K562 (cell line): ENCODE measurements at regions not wholly inside any gene's neighbourhood (a gene's known extent, or its start where the extent isn't known, plus 50 kb on each side); places are given as distances from the start of the nearest gene placed in this dataset.

ENCODE experiments used
- ATAC-seq: fragments of 200-7000 bp; cut with Tn5 transposase; 3 replicates; pipeline ENCODE4 v1.9.1; 2020; ENCODE audit warnings: moderate library complexity
- BruUV-seq: library from RNA; stranded (reverse); fragments of 400-500 nt; replicated peaks from 2 replicates; lab custom pipeline; 2021; lab: Mats Ljungman, UMichigan
- CTCF ChIA-PET: fragments of 300-600 bp; formaldehyde crosslinking; extraction: SDS; loops from one replicate; lab custom pipeline; 2021; ENCODE audit warnings: low intra/inter-chr PET ratio; lab: Yijun Ruan, JAX
- POLR2A ChIA-PET: fragments of 300-600, 350-650 bp; sonication (Branson Sonifier 250); formaldehyde crosslinking; extraction: SDS; loops from one replicate; lab custom pipeline; 2021; ENCODE audit warnings: antibody characterized with exemption, inconsistent platforms; lab: Yijun Ruan, JAX
- DNase-seq, 4 experiments: peaks; one replicate each; pipeline versions ENCODE4 v3.0.0 to v3.0.0-alpha.2; 2011 to 2018; ENCODE audit warnings: low spot score in 3 of 4, mixed read lengths in 3 of 4; ENCODE audit errors: extremely low read depth in 1 of 4
- FAIRE-seq: peaks from 2 replicates; lab custom pipeline; 2011; peaks lifted over from hg19 to GRCh38; lab: Jason Lieb, UNC
- H2AFZ ChIP-seq: 2 replicates; pipeline ENCODE4 v1.6.0; 2011; ENCODE audit warnings: low read depth, low read length, control low read depth, inconsistent platforms
- H3K27ac ChIP-seq: fragments of 200-600 bp; 3 replicates; pipeline ENCODE4 v1.8.0; 2011; ENCODE audit warnings: low read depth, mild to moderate bottlenecking, control low read depth, inconsistent platforms, low read length, moderate library complexity, mixed read lengths; ENCODE audit errors: extremely low read depth
- H3K27me3 ChIP-seq, 2 experiments: fragments of 300-600 bp in 1 of 2; 2 replicates in 1 of 2; 3 replicates in 1 of 2; pipeline versions ENCODE4 v1.6.0 to v1.8.0; 2011; ENCODE audit warnings: inconsistent platforms in 2 of 2, low read length in 2 of 2, mild to moderate bottlenecking in 1 of 2, mixed read lengths in 1 of 2, moderate library complexity in 1 of 2; ENCODE audit not compliant: control insufficient read depth in 2 of 2, insufficient read depth in 2 of 2
- H3K36me3 ChIP-seq: fragments of 300-600 bp; 3 replicates; pipeline ENCODE4 v1.8.0; 2011; ENCODE audit warnings: mild to moderate bottlenecking, low read length, inconsistent platforms; ENCODE audit not compliant: control insufficient read depth, insufficient read depth
- H3K4me1 ChIP-seq, 2 experiments: fragments of 200-600 bp in 1 of 2; replicated peaks in 1 of 2; 2 replicates in 1 of 2; 3 replicates in 1 of 2; pipeline versions ENCODE4 v1.5.1 to v1.8.0; 2011; ENCODE audit warnings: inconsistent platforms in 2 of 2, low read length in 2 of 2, mild to moderate bottlenecking in 1 of 2, mixed read lengths in 1 of 2, moderate library complexity in 1 of 2; ENCODE audit not compliant: control insufficient read depth in 2 of 2, insufficient read depth in 2 of 2
- H3K4me2 ChIP-seq: 2 replicates; pipeline ENCODE4 v1.6.1; 2011; ENCODE audit warnings: low read length, control low read depth, inconsistent platforms, mixed read lengths; ENCODE audit not compliant: insufficient read depth
- H3K4me3 ChIP-seq: fragments of 200-600 bp; sonication (generic), shearing (Covaris generic); 2 replicates; pipeline ENCODE4 v1.5.1; 2016; ENCODE audit warnings: control low read depth, inconsistent platforms
- H3K79me2 ChIP-seq: fragments of 200-600 bp; 3 replicates; pipeline ENCODE4 v1.8.0; 2011; ENCODE audit warnings: low read length, inconsistent platforms; ENCODE audit not compliant: control insufficient read depth, insufficient read depth
- H3K9ac ChIP-seq, 2 experiments: 2 replicates each; pipeline versions ENCODE4 v1.6.0 to v1.6.1; 2011; ENCODE audit warnings: low read depth in 2 of 2, low read length in 2 of 2, control low read depth in 1 of 2, inconsistent platforms in 1 of 2, mild to moderate bottlenecking in 1 of 2, mixed read lengths in 1 of 2; ENCODE audit not compliant: insufficient read depth in 1 of 2
- H3K9me1 ChIP-seq: one replicate; pipeline ENCODE4 v1.6.0; 2011; ENCODE audit warnings: inconsistent platforms, mild to moderate bottlenecking, low read length, moderate library complexity; ENCODE audit not compliant: control insufficient read depth, insufficient read depth
- H3K9me3 ChIP-seq: replicated peaks from 2 replicates; pipeline ENCODE4 v1.5.1; 2011; ENCODE audit warnings: low read depth, low read length, inconsistent platforms; ENCODE audit not compliant: control insufficient read depth, insufficient read depth
- H4K20me1 ChIP-seq: replicated peaks from 2 replicates; pipeline ENCODE4 v1.6.1; 2011; ENCODE audit warnings: low read length, inconsistent platforms, mixed read lengths; ENCODE audit not compliant: control insufficient read depth, insufficient read depth
- GATAD2A ChIP-seq: fragments of 450-650 bp; IDR thresholded peaks from 2 replicates; pipeline ENCODE4 v1.6.1; 2017
- HNRNPUL1 ChIP-seq: fragments of 200-400 bp; formaldehyde crosslinking; IDR thresholded peaks from 2 replicates; pipeline ENCODE4 v1.6.1; 2017; ENCODE audit warnings: low read length
- LEF1 ChIP-seq: fragments of 450-650 bp; IDR thresholded peaks from 2 replicates; pipeline ENCODE4 v1.6.1; 2016; ENCODE audit warnings: mild to moderate bottlenecking
- MEIS2 ChIP-seq: fragments of 450-650 bp; IDR thresholded peaks from 2 replicates; pipeline ENCODE4 v1.6.1; 2014; ENCODE audit warnings: mild to moderate bottlenecking; ENCODE audit not compliant: partially characterized antibody
- RBM25 ChIP-seq: fragments of 200-400 bp; formaldehyde crosslinking; IDR thresholded peaks from 2 replicates; pipeline ENCODE4 v1.6.1; 2018; ENCODE audit warnings: low read length, low read depth, moderate library complexity; ENCODE audit not compliant: severe bottlenecking
- STAT5A ChIP-seq: IDR thresholded peaks from 2 replicates; pipeline ENCODE4 v1.6.1; 2012; ENCODE audit warnings: low read length, inconsistent platforms, borderline replicate concordance
- ZC3H11A ChIP-seq: IDR thresholded peaks from 2 replicates; pipeline ENCODE4 v1.6.1; 2012; ENCODE audit warnings: low read depth, low read length, improper control_type of control experiment
- ZEB2 ChIP-seq: fragments of 450-650 bp; IDR thresholded peaks from 2 replicates; pipeline ENCODE4 v1.6.1; 2016
- ZNF174 ChIP-seq: fragments of 250-450 bp; sonication (Bioruptor Pico); IDR thresholded peaks from 2 replicates; pipeline ENCODE4 v1.4.0; 2020; ENCODE audit warnings: mild to moderate bottlenecking
- ZNF431 ChIP-seq: sonication (generic); formaldehyde crosslinking; IDR thresholded peaks from 2 replicates; pipeline ENCODE4 v1.8.0; 2022; ENCODE audit warnings: mild to moderate bottlenecking, missing genetic modification reagents
- in situ Hi-C: fragments of 300-500 bp; cut with MboI; formaldehyde crosslinking; loops from 4 replicates; pipeline ENCODE4 v1.15.0; 2018; ENCODE audit warnings: inconsistent platforms, mixed read lengths
- intact Hi-C: fragments of 100-400 bp; cut with micrococcal nuclease; formaldehyde crosslinking; loops from 2 replicates; pipeline ENCODE4 v1.14.2; 2022
- TF ChIP-seq, protein P1 (sequence below): sonication (generic); formaldehyde crosslinking; IDR thresholded peaks from 2 replicates; pipeline ENCODE4 v1.8.0; 2022; ENCODE audit warnings: missing genetic modification reagents, mild to moderate bottlenecking, moderate library complexity, borderline replicate concordance
- TF ChIP-seq, protein P2 (sequence below): fragments of 250-450 bp; sonication (Bioruptor Pico); IDR thresholded peaks from 2 replicates; pipeline ENCODE4 v1.5.0; 2020; ENCODE audit warnings: mild to moderate bottlenecking, borderline replicate concordance

DNA sequence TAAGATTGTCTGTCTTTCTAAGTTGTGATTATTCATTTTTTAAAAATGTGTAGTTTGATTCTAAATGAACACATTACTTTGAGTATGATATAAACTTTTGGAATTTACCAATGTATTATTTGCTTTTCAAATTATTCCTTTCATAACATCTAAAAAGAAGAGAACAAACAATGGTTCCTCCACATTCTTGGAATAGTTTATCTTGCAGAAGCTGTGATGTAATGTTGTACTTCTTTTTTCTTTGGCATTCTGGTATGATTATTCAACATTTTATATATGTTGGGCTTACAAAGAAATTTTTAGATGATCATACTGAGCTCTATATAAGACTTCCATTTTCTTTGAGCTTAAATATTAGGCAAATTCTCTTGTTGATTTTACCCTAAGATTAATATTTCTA, 419.2 kb downstream of the DIPK2A start (continued):
- TF ChIP-seq ZEB2 (no peak), ZNF431 (no peak), GATAD2A (no peak)

DNA sequence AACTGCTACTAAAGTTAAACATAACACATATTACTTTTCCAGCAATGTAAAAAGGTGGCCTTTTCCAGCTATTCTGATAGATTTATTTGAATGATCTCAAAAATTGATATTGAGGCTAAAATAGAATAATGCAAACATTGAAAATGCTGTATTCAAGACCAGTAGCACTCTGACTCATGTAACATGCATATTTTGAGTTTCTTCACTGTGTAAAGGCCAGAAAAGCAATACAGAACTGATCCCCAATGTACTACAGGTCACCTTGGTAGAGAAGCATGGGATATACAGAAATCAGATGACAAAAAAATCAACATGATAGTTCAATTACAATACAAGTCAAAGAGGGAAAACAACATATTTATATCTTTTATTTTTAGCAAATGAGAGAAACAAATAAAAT, 419.6 kb downstream of the DIPK2A start:
- no peak for DNase-seq
- Histone ChIP-seq H3K79me2 (no peaks in the 10 kb centered on the region), H3K9me1 (no peaks in the 10 kb centered on the region), H3K4me1 (no peaks in the 10 kb centered on the region), H3K27me3 (no peaks in the 10 kb centered on the region), H3K9me3 (no peaks in the 10 kb centered on the region), H3K4me3 (no peak overlapping the region), H3K9ac (no peak overlapping the region), H3K4me2 (no peak overlapping the region), H3K36me3 (no peaks in the 10 kb centered on the region), H2AFZ (no peak overlapping the region), H4K20me1 (no peaks in the 10 kb centered on the region), H3K27ac (no peak overlapping the region)
- FAIRE-seq: no peak
- TF ChIP-seq, protein P1, sequence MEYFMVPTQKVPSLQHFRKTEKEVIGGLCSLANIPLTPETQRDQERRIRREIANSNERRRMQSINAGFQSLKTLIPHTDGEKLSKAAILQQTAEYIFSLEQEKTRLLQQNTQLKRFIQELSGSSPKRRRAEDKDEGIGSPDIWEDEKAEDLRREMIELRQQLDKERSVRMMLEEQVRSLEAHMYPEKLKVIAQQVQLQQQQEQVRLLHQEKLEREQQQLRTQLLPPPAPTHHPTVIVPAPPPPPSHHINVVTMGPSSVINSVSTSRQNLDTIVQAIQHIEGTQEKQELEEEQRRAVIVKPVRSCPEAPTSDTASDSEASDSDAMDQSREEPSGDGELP (CRISPR knock-in tag): no peak
- TF ChIP-seq, protein P2, sequence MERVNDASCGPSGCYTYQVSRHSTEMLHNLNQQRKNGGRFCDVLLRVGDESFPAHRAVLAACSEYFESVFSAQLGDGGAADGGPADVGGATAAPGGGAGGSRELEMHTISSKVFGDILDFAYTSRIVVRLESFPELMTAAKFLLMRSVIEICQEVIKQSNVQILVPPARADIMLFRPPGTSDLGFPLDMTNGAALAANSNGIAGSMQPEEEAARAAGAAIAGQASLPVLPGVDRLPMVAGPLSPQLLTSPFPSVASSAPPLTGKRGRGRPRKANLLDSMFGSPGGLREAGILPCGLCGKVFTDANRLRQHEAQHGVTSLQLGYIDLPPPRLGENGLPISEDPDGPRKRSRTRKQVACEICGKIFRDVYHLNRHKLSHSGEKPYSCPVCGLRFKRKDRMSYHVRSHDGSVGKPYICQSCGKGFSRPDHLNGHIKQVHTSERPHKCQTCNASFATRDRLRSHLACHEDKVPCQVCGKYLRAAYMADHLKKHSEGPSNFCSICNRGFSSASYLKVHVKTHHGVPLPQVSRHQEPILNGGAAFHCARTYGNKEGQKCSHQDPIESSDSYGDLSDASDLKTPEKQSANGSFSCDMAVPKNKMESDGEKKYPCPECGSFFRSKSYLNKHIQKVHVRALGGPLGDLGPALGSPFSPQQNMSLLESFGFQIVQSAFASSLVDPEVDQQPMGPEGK: no peak
- no peak for TF ChIP-seq ZC3H11A
- no peak for TF ChIP-seq STAT5A
- TF ChIP-seq MEIS2: no peak
- TF ChIP-seq LEF1: no peak
- no peak for TF ChIP-seq HNRNPUL1
- no peak for TF ChIP-seq ZNF174
- no peak for TF ChIP-seq RBM25
- ChIA-PET CTCF (no interaction called here), POLR2A (no interaction called here)
- ATAC-seq: no peak
- in situ Hi-C loops (no loop called here), intact Hi-C loops (no loop called here)
- BruUV-seq: no TSS peak
